ENCODE measurements at regions not wholly inside any gene's neighbourhood (a gene's known extent, or its start where the extent isn't known, plus 50 kb on each side); places are given as distances from the start of the nearest gene placed in this dataset.

GRCh38 chr3:117145677-117146076, 436.1 kb downstream of the TUSC7 start:
- TF ChIP-seq SIN3A (IDR thresholded peaks at IDR 0.05; ENCODE audit: borderline replicate concordance, insufficient read depth, low read length): no peak
- no peak for TF ChIP-seq REST (IDR thresholded peaks at IDR 0.05; ENCODE audit: insufficient read depth in 1 of 2, low read depth in 2 of 2, low read length in 2 of 2)
- no peak for TF ChIP-seq TAF1 (IDR thresholded peaks at IDR 0.05; ENCODE audit: borderline replicate concordance, insufficient read depth, low read length)
- TF ChIP-seq FOXP2 (optimal IDR thresholded peaks at IDR 0.05; ENCODE audit: borderline replicate concordance, extremely low read depth, extremely low read length, insufficient read depth): no peak
- TF ChIP-seq POLR2AphosphoS5 (IDR thresholded peaks at IDR 0.05; ENCODE audit: low read depth, low read length): no peak

GRCh38 chr3:117146571-117146970, 437.0 kb downstream of the TUSC7 start:
- no peak for TF ChIP-seq TAF1 (IDR thresholded peaks at IDR 0.05; ENCODE audit: borderline replicate concordance, insufficient read depth, low read length)
- TF ChIP-seq POLR2AphosphoS5 (IDR thresholded peaks at IDR 0.05; ENCODE audit: low read depth, low read length): no peak
- no peak for TF ChIP-seq REST (IDR thresholded peaks at IDR 0.05; ENCODE audit: insufficient read depth in 1 of 2, low read depth in 2 of 2, low read length in 2 of 2)
- no peak for TF ChIP-seq SIN3A (IDR thresholded peaks at IDR 0.05; ENCODE audit: borderline replicate concordance, insufficient read depth, low read length)
- no peak for TF ChIP-seq FOXP2 (optimal IDR thresholded peaks at IDR 0.05; ENCODE audit: borderline replicate concordance, extremely low read depth, extremely low read length, insufficient read depth)

- TF ChIP-seq FOXP2 (optimal IDR thresholded peaks at IDR 0.05; ENCODE audit: borderline replicate concordance, extremely low read depth, extremely low read length, insufficient read depth) (no peak), REST (IDR thresholded peaks at IDR 0.05; ENCODE audit: insufficient read depth in 1 of 2, low read depth in 2 of 2, low read length in 2 of 2) (no peak), SIN3A (IDR thresholded peaks at IDR 0.05; ENCODE audit: borderline replicate concordance, insufficient read depth, low read length) (no peak), POLR2AphosphoS5 (IDR thresholded peaks at IDR 0.05; ENCODE audit: low read depth, low read length) (no peak), TAF1 (IDR thresholded peaks at IDR 0.05; ENCODE audit: borderline replicate concordance, insufficient read depth, low read length) (no peak)
These were observed 440.0 kb downstream of the TUSC7 start for GRCh38 chr3:117149584-117149983.

GRCh38 chr3:117150628-117151027, 441.0 kb downstream of the TUSC7 start:
- TF ChIP-seq SIN3A (IDR thresholded peaks at IDR 0.05; ENCODE audit: borderline replicate concordance, insufficient read depth, low read length): no peak
- no peak for TF ChIP-seq FOXP2 (optimal IDR thresholded peaks at IDR 0.05; ENCODE audit: borderline replicate concordance, extremely low read depth, extremely low read length, insufficient read depth)

DNA sequence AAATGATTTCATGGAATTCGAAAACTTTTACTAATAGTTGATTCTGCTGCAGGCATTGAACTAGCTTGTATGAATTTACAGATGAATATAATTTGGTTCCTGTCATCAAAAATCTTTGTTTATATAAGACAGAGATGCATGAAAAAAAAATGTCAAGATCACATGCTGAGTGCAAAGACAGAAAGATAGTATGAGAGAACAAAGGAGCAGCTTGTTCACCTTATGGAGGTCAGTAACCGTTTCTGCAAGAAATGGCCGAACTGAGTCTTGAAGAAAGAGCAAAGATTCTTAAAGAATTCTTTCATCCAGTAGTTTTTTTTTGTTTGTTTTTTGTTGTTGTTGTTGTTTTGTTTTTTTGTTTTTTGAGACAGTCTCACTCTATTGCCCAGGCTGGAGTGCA, 450.6 kb downstream of the TUSC7 start:
- TF ChIP-seq SIN3A (IDR thresholded peaks at IDR 0.05; ENCODE audit: borderline replicate concordance, insufficient read depth, low read length) (no peak), POLR2AphosphoS5 (IDR thresholded peaks at IDR 0.05; ENCODE audit: low read depth, low read length) (no peak), TAF1 (IDR thresholded peaks at IDR 0.05; ENCODE audit: borderline replicate concordance, insufficient read depth, low read length) (no peak), FOXP2 (optimal IDR thresholded peaks at IDR 0.05; ENCODE audit: borderline replicate concordance, extremely low read depth, extremely low read length, insufficient read depth) (no peak), REST (IDR thresholded peaks at IDR 0.05; ENCODE audit: insufficient read depth in 1 of 2, low read depth in 2 of 2, low read length in 2 of 2) (no peak)

All from PFSK-1 (cell line).